Loucy (cell line): ENCODE measurements at regions not wholly inside any gene's neighbourhood (a gene's known extent, or its start where the extent isn't known, plus 50 kb on each side); places are given as distances from the start of the nearest gene placed in this dataset.

Source experiments
- H2AFZ ChIP-seq: fragments of 200-600 bp; sonication (generic); 2 replicates; pipeline ENCODE4 v1.6.0; 2016; ENCODE audit warnings: antibody characterized with exemption, mild to moderate bottlenecking, low read length, moderate library complexity
- H3F3A ChIP-seq: fragments of 200-600 bp; 2 replicates; pipeline ENCODE4 v1.6.0; 2016; ENCODE audit warnings: antibody characterized with exemption, low read depth, mild to moderate bottlenecking
- H3K27me3 ChIP-seq: fragments of 200-600 bp; sonication (generic); 2 replicates; pipeline ENCODE4 v1.6.1; 2014; ENCODE audit warnings: low read length, mild to moderate bottlenecking; ENCODE audit not compliant: insufficient read depth, poor library complexity, severe bottlenecking
- H3K36me3 ChIP-seq: fragments of 200-600 bp; sonication (generic); 2 replicates; pipeline ENCODE4 v1.6.1; 2016; ENCODE audit warnings: low read length; ENCODE audit not compliant: insufficient read depth
- H3K4me1 ChIP-seq: fragments of 200-600 bp; sonication (generic); 2 replicates; pipeline ENCODE4 v1.5.1; 2014; ENCODE audit warnings: low read length, mild to moderate bottlenecking; ENCODE audit not compliant: insufficient read depth, poor library complexity, severe bottlenecking
- H3K4me2 ChIP-seq: fragments of 200-600 bp; sonication (generic); 2 replicates; pipeline ENCODE4 v1.6.0; 2014; ENCODE audit warnings: antibody characterized with exemption, low read length, low read depth, mild to moderate bottlenecking; ENCODE audit not compliant: poor library complexity, severe bottlenecking
- H3K4me3 ChIP-seq: fragments of 200-600 bp; sonication (generic); 2 replicates; pipeline ENCODE4 v1.5.1; 2014; ENCODE audit warnings: low read length, mild to moderate bottlenecking, mixed read lengths; ENCODE audit not compliant: poor library complexity, severe bottlenecking
- H3K79me2 ChIP-seq: fragments of 200-600 bp; sonication (generic); 2 replicates; pipeline ENCODE4 v1.6.1; 2014; ENCODE audit warnings: low read length; ENCODE audit not compliant: insufficient read depth
- H3K9ac ChIP-seq: fragments of 200-600 bp; sonication (generic); 2 replicates; pipeline ENCODE4 v1.6.0; 2014; ENCODE audit warnings: mild to moderate bottlenecking, low read depth, low read length, moderate library complexity; ENCODE audit not compliant: poor library complexity, severe bottlenecking
- H3K9me2 ChIP-seq: fragments of 200-600 bp; sonication (generic); replicated peaks from 2 replicates; pipeline ENCODE4 v1.6.1; 2016; ENCODE audit warnings: low read depth, low read length, mixed read lengths
- H3K9me3 ChIP-seq: fragments of 200-600 bp; sonication (generic); 2 replicates; pipeline ENCODE4 v1.6.1; 2014; ENCODE audit warnings: mild to moderate bottlenecking, antibody characterized with exemption, low read length, low read depth; ENCODE audit not compliant: insufficient read depth
- H4K20me1 ChIP-seq: fragments of 200-600 bp; sonication (generic); 2 replicates; pipeline ENCODE4 v1.6.0; 2014; ENCODE audit warnings: antibody characterized with exemption, low read length, mild to moderate bottlenecking; ENCODE audit not compliant: insufficient read depth, poor library complexity, severe bottlenecking
- EZH2phosphoT487 ChIP-seq: fragments of 200-600 bp; IDR thresholded peaks from 2 replicates; pipeline ENCODE4 v1.6.1; 2018; ENCODE audit warnings: antibody characterized with exemption, mild to moderate bottlenecking, moderate library complexity, borderline replicate concordance
- TF ChIP-seq, protein P1 (sequence below): fragments of 200-600 bp; sonication (generic); conservative IDR thresholded peaks from 2 replicates; pipeline ENCODE4 v1.5.1; 2014; ENCODE audit warnings: mild to moderate bottlenecking, antibody characterized with exemption, low read length

DNA sequence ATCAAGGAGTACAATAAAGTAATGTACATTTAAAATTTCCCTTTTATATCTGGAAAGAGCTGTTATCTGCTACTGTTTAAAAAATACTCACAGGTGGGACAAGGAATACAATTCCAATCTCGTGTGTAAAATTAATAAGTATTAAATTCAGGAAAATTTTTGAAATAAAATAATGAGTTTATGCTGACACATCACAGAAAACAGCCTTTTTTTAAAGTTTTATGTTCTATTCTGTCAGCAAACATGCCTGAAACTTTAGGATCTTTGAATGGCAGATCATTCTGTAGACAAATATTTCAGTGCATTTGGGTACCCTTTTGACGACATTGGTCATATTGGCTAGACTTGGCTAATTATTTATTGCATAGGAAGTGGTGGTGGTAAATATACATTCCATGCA lies 254.4 kb upstream of the ETAA1 start:
- no peak overlapping the region for H2AFZ ChIP-seq
- H3K4me2 ChIP-seq, result no peak overlapping the region
- no peaks in the 10 kb centered on the region for H3K4me1 ChIP-seq
- H3K27me3 ChIP-seq, result no peaks in the 10 kb centered on the region
- H3K36me3 ChIP-seq, result no peaks in the 10 kb centered on the region
- H3F3A ChIP-seq, result no peaks in the 10 kb centered on the region
- H3K9me2 ChIP-seq, result no peaks in the 10 kb centered on the region
- TF ChIP-seq EZH2phosphoT487, result no peak
- TF ChIP-seq, protein P1, sequence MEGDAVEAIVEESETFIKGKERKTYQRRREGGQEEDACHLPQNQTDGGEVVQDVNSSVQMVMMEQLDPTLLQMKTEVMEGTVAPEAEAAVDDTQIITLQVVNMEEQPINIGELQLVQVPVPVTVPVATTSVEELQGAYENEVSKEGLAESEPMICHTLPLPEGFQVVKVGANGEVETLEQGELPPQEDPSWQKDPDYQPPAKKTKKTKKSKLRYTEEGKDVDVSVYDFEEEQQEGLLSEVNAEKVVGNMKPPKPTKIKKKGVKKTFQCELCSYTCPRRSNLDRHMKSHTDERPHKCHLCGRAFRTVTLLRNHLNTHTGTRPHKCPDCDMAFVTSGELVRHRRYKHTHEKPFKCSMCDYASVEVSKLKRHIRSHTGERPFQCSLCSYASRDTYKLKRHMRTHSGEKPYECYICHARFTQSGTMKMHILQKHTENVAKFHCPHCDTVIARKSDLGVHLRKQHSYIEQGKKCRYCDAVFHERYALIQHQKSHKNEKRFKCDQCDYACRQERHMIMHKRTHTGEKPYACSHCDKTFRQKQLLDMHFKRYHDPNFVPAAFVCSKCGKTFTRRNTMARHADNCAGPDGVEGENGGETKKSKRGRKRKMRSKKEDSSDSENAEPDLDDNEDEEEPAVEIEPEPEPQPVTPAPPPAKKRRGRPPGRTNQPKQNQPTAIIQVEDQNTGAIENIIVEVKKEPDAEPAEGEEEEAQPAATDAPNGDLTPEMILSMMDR, result no peak
- H3K9ac ChIP-seq, result no peak overlapping the region
- H3K79me2 ChIP-seq, result no peaks in the 10 kb centered on the region
- no peaks in the 10 kb centered on the region for H3K9me3 ChIP-seq
- no peak overlapping the region for H3K4me3 ChIP-seq
- no peaks in the 10 kb centered on the region for H4K20me1 ChIP-seq

DNA sequence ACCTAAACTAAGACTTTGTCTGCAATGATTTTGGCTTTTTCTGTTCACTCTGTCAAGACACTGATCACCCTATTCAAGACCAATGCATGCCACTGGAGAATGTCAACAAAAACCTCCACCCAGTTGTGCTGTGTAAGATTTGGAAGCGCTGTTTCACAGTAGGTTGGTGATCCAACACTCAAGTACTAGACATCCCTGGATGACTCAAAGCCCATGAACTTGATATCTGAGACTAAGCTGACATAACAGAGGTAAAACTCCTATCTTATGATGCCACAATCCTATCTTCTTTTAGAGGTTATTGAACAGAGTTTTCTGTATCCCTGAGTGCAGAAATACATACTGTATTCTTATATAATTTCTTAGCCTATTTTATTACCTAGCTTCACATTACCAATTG lies 251.3 kb upstream of the ETAA1 start:
- no peaks in the 10 kb centered on the region for H3K79me2 ChIP-seq

DNA sequence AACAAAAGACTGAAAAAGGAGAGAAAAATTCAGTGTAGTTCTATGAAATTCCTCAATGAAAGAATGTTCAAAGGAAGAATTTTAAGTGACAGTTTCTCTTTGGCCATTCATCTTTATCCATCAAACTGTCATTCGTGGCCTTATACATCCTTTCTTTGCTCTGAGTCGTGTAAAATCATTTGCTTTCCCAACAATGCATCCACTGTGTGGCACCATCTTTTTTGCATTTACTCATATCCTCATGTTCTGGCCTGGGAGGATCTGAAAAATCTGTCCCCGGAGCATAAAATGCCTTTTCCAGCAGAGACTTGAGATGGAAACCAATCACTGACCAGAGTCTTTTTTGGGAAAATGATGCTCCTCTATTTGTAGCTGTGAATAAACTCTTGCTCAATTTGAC lies 240.3 kb upstream of the ETAA1 start:
- H3K27me3 ChIP-seq, result no peaks in the 10 kb centered on the region
- H4K20me1 ChIP-seq, result no peaks in the 10 kb centered on the region
- no peak overlapping the region for H3K4me3 ChIP-seq
- no peaks in the 10 kb centered on the region for H3K79me2 ChIP-seq
- no peak overlapping the region for H3K9ac ChIP-seq
- TF ChIP-seq EZH2phosphoT487, result no peak
- TF ChIP-seq, protein P1, result no peak
- no peaks in the 10 kb centered on the region for H3K9me2 ChIP-seq
- no peak overlapping the region for H3K4me2 ChIP-seq
- no peaks in the 10 kb centered on the region for H3K4me1 ChIP-seq
- no peaks in the 10 kb centered on the region for H3F3A ChIP-seq
- H2AFZ ChIP-seq, result no peak overlapping the region
- no peaks in the 10 kb centered on the region for H3K9me3 ChIP-seq
- H3K36me3 ChIP-seq, result no peaks in the 10 kb centered on the region

More for the DNA sequence above, 251.3 kb upstream of the ETAA1 start:
- no peaks in the 10 kb centered on the region for H3K27me3 ChIP-seq
- H2AFZ ChIP-seq, result no peak overlapping the region
- H3K4me2 ChIP-seq, result no peak overlapping the region
- H4K20me1 ChIP-seq, result no peaks in the 10 kb centered on the region
- H3K9me3 ChIP-seq, result no peaks in the 10 kb centered on the region
- H3K36me3 ChIP-seq, result no peaks in the 10 kb centered on the region
- H3K4me3 ChIP-seq, result no peak overlapping the region
- no peak overlapping the region for H3K9ac ChIP-seq
- no peaks in the 10 kb centered on the region for H3K4me1 ChIP-seq
- H3F3A ChIP-seq, result no peaks in the 10 kb centered on the region
- TF ChIP-seq, protein P1, result no peak
- no peak for TF ChIP-seq EZH2phosphoT487
- H3K9me2 ChIP-seq, result no peaks in the 10 kb centered on the region
